ENCODE measurements at regions not wholly inside any gene's neighbourhood (a gene's known extent, or its start where the extent isn't known, plus 50 kb on each side); places are given as distances from the start of the nearest gene placed in this dataset.
"Not testable (repeated sequence)": the region's sequence is repeated elsewhere in the genome, so short reads cannot be mapped to it uniquely, and the experiment has no call there.

DNA sequence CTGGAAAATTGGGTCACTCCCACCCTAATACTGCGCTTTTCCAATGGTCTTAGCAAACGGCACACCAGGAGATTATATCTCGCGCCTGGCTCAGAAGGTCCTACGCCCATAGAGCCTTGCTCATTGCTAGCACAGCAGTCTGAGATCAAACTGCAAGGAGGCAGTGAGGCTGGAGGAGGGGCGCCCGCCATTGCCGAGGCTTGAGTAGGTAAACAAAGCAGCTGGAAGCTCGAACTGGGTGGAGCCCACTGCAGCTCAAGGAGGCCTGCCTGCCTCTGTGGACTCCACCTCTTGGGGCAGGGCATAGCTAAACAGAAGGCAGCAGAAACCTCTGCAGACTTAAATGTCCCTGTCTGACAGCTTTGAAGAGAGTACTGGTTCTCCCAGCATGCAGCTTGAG is 362.6 kb upstream of the GOT2 start:
- TF ChIP-seq, protein P1, sequence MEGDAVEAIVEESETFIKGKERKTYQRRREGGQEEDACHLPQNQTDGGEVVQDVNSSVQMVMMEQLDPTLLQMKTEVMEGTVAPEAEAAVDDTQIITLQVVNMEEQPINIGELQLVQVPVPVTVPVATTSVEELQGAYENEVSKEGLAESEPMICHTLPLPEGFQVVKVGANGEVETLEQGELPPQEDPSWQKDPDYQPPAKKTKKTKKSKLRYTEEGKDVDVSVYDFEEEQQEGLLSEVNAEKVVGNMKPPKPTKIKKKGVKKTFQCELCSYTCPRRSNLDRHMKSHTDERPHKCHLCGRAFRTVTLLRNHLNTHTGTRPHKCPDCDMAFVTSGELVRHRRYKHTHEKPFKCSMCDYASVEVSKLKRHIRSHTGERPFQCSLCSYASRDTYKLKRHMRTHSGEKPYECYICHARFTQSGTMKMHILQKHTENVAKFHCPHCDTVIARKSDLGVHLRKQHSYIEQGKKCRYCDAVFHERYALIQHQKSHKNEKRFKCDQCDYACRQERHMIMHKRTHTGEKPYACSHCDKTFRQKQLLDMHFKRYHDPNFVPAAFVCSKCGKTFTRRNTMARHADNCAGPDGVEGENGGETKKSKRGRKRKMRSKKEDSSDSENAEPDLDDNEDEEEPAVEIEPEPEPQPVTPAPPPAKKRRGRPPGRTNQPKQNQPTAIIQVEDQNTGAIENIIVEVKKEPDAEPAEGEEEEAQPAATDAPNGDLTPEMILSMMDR (IDR thresholded peaks at IDR 0.05) = not testable (repeated sequence)
- TF ChIP-seq POLR2A, POLR2AphosphoS5, EP300 (IDR thresholded peaks at IDR 0.05): not testable (repeated sequence)
